Activated naive CD4-positive, alpha-beta T cell treated with anti-CD3 and anti-CD28 coated beads, Interleukin-2, amount 50 U/mL, for 72 hours (primary cell): ENCODE measurements at regions not wholly inside any gene's neighbourhood (a gene's known extent, or its start where the extent isn't known, plus 50 kb on each side); places are given as distances from the start of the nearest gene placed in this dataset.
"Not testable (repeated sequence)": the region's sequence is repeated elsewhere in the genome, so short reads cannot be mapped to it uniquely, and the experiment has no call there.

ENCODE experiments used
- ATAC-seq, 2 donors: fragments of 150-1000 bp; cut with Tn5 transposase; 2 replicates each; pipeline ENCODE4 v1.10.0; 2021; ENCODE audit warnings: mild to moderate bottlenecking in 2 of 2, moderate library complexity in 2 of 2
- DNase-seq, 2 donors: peaks; one replicate each; pipeline ENCODE4 v3.0.0; 2021 to 2022; ENCODE audit warnings: low spot score in 2 of 2
- H3K27ac Mint-ChIP-seq, 2 donors: one replicate each; pipeline ENCODE4 v1.8.0; 2022; ENCODE audit warnings: mild to moderate bottlenecking in 2 of 2, mixed read lengths in 2 of 2
- H3K36me3 Mint-ChIP-seq, 2 donors: one replicate each; pipeline ENCODE4 v1.8.0; 2022; ENCODE audit warnings: mixed read lengths in 2 of 2
- H3K9me3 Mint-ChIP-seq, 2 donors: one replicate each; pipeline ENCODE4 v1.8.0; 2022; ENCODE audit warnings: mixed read lengths in 2 of 2

GRCh38 chr3:193140381-193140780 is 100.6 kb upstream of the PLAAT1 start:
- H3K36me3 Mint-ChIP-seq, result peaks cover 0 to 4% of the 10 kb centered on the region in 2 donors
- DNase-seq, result no peak
- no peak for ATAC-seq

GRCh38 chr3:193145248-193145647 is 95.8 kb upstream of the PLAAT1 start:
- no peak overlapping the region for H3K27ac Mint-ChIP-seq
- ATAC-seq (no peak), DNase-seq (no peak)
- H3K36me3 Mint-ChIP-seq, result peaks cover 0 to 4% of the 10 kb centered on the region in 2 donors
- peaks cover 4% of the 10 kb centered on the region in 2 donors for H3K9me3 Mint-ChIP-seq

More at GRCh38 chr3:193140381-193140780, 100.6 kb upstream of the PLAAT1 start:
- Mint-ChIP-seq H3K27ac (no peak overlapping the region), H3K9me3 (peaks cover 4 to 10% of the 10 kb centered on the region in 2 donors)

GRCh38 chr3:193148688-193149473 is 92.1 kb upstream of the PLAAT1 start:
- ATAC-seq (no peak), DNase-seq (no peak)
- H3K9me3 Mint-ChIP-seq, result no peaks in the 10 kb centered on the region
- no peak overlapping the region for H3K27ac Mint-ChIP-seq
- no peaks in the 10 kb centered on the region for H3K36me3 Mint-ChIP-seq

GRCh38 chr3:193149998-193150397 is 91.0 kb upstream of the PLAAT1 start:
- ATAC-seq (no peak), DNase-seq (no peak)
- Mint-ChIP-seq H3K27ac (no peak overlapping the region), H3K36me3 (no peaks in the 10 kb centered on the region), H3K9me3 (no peaks in the 10 kb centered on the region)

- not testable (repeated sequence) for ATAC-seq
Measured at GRCh38 chr3:193155044-193155781, 85.8 kb upstream of the PLAAT1 start.

GRCh38 chr3:193157051-193157450 is 84.0 kb upstream of the PLAAT1 start:
- DNase-seq, result no peak
- H3K27ac Mint-ChIP-seq, result no peak overlapping the region
- H3K9me3 Mint-ChIP-seq, result no peaks in the 10 kb centered on the region
- H3K36me3 Mint-ChIP-seq, result no peaks in the 10 kb centered on the region
- no peak for ATAC-seq

More at GRCh38 chr3:193155044-193155781, 85.8 kb upstream of the PLAAT1 start:
- not testable (repeated sequence) for H3K36me3 Mint-ChIP-seq, H3K27ac Mint-ChIP-seq, DNase-seq, H3K9me3 Mint-ChIP-seq

- ATAC-seq (no peak), DNase-seq (no peak)
- Mint-ChIP-seq H3K9me3 (no peaks in the 10 kb centered on the region), H3K27ac (no peak overlapping the region), H3K36me3 (no peaks in the 10 kb centered on the region)
Measured at GRCh38 chr3:193165431-193166120, 75.4 kb upstream of the PLAAT1 start.

- ATAC-seq (no peak), DNase-seq (no peak)
- no peak overlapping the region for H3K27ac Mint-ChIP-seq
- no peaks in the 10 kb centered on the region for H3K9me3 Mint-ChIP-seq
- no peaks in the 10 kb centered on the region for H3K36me3 Mint-ChIP-seq
Measured at GRCh38 chr3:193168931-193169330, 72.1 kb upstream of the PLAAT1 start.

- Mint-ChIP-seq H3K9me3 (no peaks in the 10 kb centered on the region), H3K27ac (no peak overlapping the region), H3K36me3 (no peaks in the 10 kb centered on the region)
- DNase-seq, result no peak
- no peak for ATAC-seq
Measured at GRCh38 chr3:193174140-193174539, 66.9 kb upstream of the PLAAT1 start.

GRCh38 chr3:193179332-193180012 is 61.5 kb upstream of the PLAAT1 start:
- H3K9me3 Mint-ChIP-seq, H3K27ac Mint-ChIP-seq, H3K36me3 Mint-ChIP-seq, ATAC-seq, DNase-seq: not testable (repeated sequence)

GRCh38 chr3:193187070-193187722 is 53.8 kb upstream of the PLAAT1 start:
- Mint-ChIP-seq H3K36me3 (no peaks in the 10 kb centered on the region), H3K9me3 (peaks cover 0 to 2% of the 10 kb centered on the region in 2 donors), H3K27ac (no peak overlapping the region)
- DNase-seq (no peak), ATAC-seq (no peak)

- ATAC-seq, result peak in 1 of 2 donors; percentile 55
- peak in 1 of 2 donors; percentile 4 for DNase-seq
- Mint-ChIP-seq H3K27ac (no peak overlapping the region), H3K9me3 (no peaks in the 10 kb centered on the region), H3K36me3 (no peaks in the 10 kb centered on the region)
Measured at GRCh38 chr3:193190146-193190786, 50.8 kb upstream of the PLAAT1 start.
